Testis (tissue), 2 donors: ENCODE measurements at regions not wholly inside any gene's neighbourhood (a gene's known extent, or its start where the extent isn't known, plus 50 kb on each side); places are given as distances from the start of the nearest gene placed in this dataset.

Experiments used
- DNase-seq: peaks from one replicate; pipeline ENCODE4 v3.0.0-alpha.2; 2019
- H3K27ac ChIP-seq, 2 donors: fragments of 200-600 bp; sonication (generic); one replicate each; pipeline ENCODE4 v1.5.1; 2019
- H3K27me3 ChIP-seq: fragments of 200-600 bp; sonication (generic); one replicate; pipeline ENCODE4 v1.5.1; 2019
- H3K36me3 ChIP-seq: fragments of 200-600 bp; sonication (generic); one replicate; pipeline ENCODE4 v1.5.1; 2017; ENCODE audit warnings: low read depth; ENCODE audit errors: missing control alignments
- H3K4me1 ChIP-seq: fragments of 200-600 bp; sonication (generic); one replicate; pipeline ENCODE4 v1.5.1; 2019
- H3K4me3 ChIP-seq, 2 donors: fragments of 200-600 bp; sonication (generic); one replicate each; pipeline ENCODE4 v1.5.1; 2017 to 2019
- H3K9me3 ChIP-seq: fragments of 200-600 bp; sonication (generic); one replicate; pipeline ENCODE4 v1.5.1; 2017
- POLR2A ChIP-seq: fragments of 450-650 bp; IDR thresholded peaks from one replicate; pipeline ENCODE4 v1.6.1; 2017; ENCODE audit warnings: antibody characterized with exemption, mild to moderate bottlenecking, moderate library complexity
- WGBS, 2 donors: methylation state at CpG; one replicate each; pipeline ENCODE4 v1.1.5; 2018; 5-methylcytosine and 5-hydroxymethylcytosine counted together
- intact Hi-C: fragments of 100-400 bp; cut with DNase I; formaldehyde crosslinking; loops from one replicate; pipeline ENCODE4 v1.15.1; 2023; ENCODE audit warnings: low total_unique reads
- TF ChIP-seq, protein P1 (sequence below), 3 experiments: fragments of 450-650 bp in 2 of 3; fragments of 200-600 bp in 1 of 3; sonication (generic) in 1 of 3; IDR thresholded peaks; one replicate each; pipeline ENCODE4 v1.5.1; 2016 to 2019; ENCODE audit warnings: antibody characterized with exemption in 3 of 3, mild to moderate bottlenecking in 2 of 3, moderate library complexity in 1 of 3

DNA sequence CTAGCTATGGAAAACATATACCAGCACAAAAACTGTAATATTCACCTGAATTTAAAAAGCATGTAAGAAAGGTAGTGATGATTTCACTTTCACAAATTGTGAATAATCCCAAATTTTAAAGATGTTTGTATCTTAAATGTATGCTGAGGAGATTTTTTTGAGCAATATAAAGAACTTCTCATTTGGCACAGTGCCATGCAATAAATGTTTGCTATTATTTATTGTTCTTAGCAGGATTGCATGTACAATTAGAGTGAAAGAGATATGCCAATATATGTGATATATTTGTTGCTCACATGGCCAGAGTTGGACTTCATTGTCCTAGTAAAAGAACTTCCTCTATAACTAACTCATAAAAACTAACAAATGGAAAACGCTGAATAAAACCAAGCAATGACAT is 895.1 kb upstream of the KCND2 start:
- Histone ChIP-seq H3K27ac (no peak overlapping the region), H3K4me3 (no peak overlapping the region), H3K4me1 (no peaks in the 10 kb centered on the region), H3K36me3 (no peaks in the 10 kb centered on the region), H3K27me3 (no peaks in the 10 kb centered on the region), H3K9me3 (no peaks in the 10 kb centered on the region)
- TF ChIP-seq, protein P1, sequence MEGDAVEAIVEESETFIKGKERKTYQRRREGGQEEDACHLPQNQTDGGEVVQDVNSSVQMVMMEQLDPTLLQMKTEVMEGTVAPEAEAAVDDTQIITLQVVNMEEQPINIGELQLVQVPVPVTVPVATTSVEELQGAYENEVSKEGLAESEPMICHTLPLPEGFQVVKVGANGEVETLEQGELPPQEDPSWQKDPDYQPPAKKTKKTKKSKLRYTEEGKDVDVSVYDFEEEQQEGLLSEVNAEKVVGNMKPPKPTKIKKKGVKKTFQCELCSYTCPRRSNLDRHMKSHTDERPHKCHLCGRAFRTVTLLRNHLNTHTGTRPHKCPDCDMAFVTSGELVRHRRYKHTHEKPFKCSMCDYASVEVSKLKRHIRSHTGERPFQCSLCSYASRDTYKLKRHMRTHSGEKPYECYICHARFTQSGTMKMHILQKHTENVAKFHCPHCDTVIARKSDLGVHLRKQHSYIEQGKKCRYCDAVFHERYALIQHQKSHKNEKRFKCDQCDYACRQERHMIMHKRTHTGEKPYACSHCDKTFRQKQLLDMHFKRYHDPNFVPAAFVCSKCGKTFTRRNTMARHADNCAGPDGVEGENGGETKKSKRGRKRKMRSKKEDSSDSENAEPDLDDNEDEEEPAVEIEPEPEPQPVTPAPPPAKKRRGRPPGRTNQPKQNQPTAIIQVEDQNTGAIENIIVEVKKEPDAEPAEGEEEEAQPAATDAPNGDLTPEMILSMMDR (IDR thresholded peaks at IDR 0.05): no peak
- TF ChIP-seq POLR2A: no peak
- no peak for DNase-seq
- intact Hi-C loops: no loop called here
- whole genome bisulfite sequencing, 2 donors: 70 to 87% methylated on average over 1 of the region's 1 CpG

DNA sequence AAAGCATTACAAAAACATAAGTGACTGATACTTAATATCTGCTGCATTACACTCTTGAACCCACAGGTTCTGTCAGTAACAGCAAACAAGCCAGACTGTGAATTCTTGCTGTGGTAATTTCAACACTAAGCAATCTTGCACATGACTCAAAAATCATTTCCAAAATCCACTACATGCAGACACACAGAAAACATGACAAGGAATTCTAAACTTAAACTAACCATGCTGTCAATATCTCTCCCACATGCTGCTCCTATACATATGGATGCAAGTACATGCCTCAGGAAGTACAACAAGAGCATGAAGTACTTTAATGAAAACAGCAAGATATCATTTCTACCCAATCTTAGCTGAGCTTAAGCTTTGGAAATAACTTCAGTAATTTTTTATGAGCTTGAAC is 890.2 kb upstream of the KCND2 start:
- no peaks in the 10 kb centered on the region for H3K4me1 ChIP-seq
- TF ChIP-seq POLR2A: no peak
- TF ChIP-seq, protein P1 (IDR thresholded peaks at IDR 0.05): no peak
- no peaks in the 10 kb centered on the region for H3K36me3 ChIP-seq
- no peak overlapping the region for H3K27ac ChIP-seq
- H3K27me3 ChIP-seq: no peaks in the 10 kb centered on the region
- no peaks in the 10 kb centered on the region for H3K9me3 ChIP-seq
- H3K4me3 ChIP-seq: no peak overlapping the region
- intact Hi-C loops: no loop called here
- no peak for DNase-seq

DNA sequence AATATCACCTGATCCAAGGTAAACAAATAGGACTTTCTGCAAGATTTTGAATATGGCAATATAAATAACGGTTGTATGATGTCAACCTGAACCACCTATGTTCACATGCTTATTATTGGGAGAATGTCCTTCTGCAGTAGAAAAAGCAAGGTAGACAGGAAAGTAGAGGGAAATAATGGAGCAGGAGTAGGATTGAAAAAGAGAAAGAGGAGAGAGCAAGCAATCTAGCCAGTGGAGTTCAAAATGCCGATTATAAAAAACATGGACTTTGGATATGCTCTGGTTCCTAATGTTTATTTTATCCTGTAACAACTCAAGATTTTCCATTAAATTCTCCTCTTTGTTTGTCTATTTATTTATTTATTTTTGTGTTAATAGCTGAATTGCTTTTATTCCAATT is 878.0 kb upstream of the KCND2 start:
- H3K27ac ChIP-seq: no peak overlapping the region
- intact Hi-C loops: no loop called here
- 91% methylated on average over 2 of the region's 2 CpGs for WGBS, 2 donors
- H3K4me1 ChIP-seq: no peaks in the 10 kb centered on the region
- no peaks in the 10 kb centered on the region for H3K27me3 ChIP-seq
- TF ChIP-seq POLR2A: no peak
- TF ChIP-seq, protein P1 (IDR thresholded peaks at IDR 0.05): no peak
- H3K4me3 ChIP-seq: no peak overlapping the region
- H3K36me3 ChIP-seq: no peaks in the 10 kb centered on the region
- H3K9me3 ChIP-seq: no peaks in the 10 kb centered on the region
- no peak for DNase-seq

DNA sequence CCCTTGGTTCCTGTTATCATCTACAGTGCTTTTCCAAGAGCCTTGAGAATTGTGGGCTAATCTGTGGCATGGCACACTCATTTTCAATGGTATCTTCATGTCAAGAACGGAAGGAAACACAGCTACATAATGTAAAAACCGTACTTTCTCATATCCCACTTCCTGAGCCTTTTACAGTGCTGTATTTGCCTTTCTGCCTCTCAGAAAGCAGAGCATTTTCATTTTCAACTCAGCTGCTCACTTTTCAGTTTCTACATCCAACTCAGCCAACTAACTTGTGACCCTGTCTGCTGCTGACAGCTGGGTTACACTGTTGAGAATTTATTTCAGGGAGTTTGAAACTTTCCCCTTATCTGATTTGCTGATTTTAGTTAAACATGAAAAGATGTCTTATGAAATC is 875.8 kb upstream of the KCND2 start:
- no peaks in the 10 kb centered on the region for H3K27me3 ChIP-seq
- intact Hi-C loops: no loop called here
- H3K4me3 ChIP-seq: no peak overlapping the region
- WGBS, 2 donors: 67 to 73% methylated on average over 2 of the region's 2 CpGs
- TF ChIP-seq, protein P1 (IDR thresholded peaks at IDR 0.05): no peak
- no peak for TF ChIP-seq POLR2A
- no peaks in the 10 kb centered on the region for H3K4me1 ChIP-seq
- H3K9me3 ChIP-seq: no peaks in the 10 kb centered on the region
- H3K36me3 ChIP-seq: no peaks in the 10 kb centered on the region
- no peak for DNase-seq
- no peak overlapping the region for H3K27ac ChIP-seq

DNA sequence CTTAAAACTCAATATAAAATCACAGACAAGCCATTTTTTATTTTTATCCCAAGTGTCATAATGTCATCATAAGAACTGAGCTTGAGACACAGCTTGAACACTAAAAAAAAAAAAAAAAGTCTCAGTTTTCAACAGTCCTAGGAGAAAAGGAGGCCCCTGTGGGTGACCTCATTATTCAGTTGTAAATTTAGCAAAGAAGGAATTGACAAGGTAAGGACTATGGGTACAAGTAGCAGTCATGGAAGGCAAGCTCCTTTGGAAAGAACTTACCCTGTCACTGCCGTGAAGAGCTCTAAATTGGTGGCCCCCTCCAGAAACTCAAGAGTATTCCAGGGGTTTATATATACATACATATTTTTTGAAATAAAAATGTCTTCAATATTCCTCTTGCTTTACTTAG is 864.4 kb upstream of the KCND2 start:
- no peak for DNase-seq
- no peak overlapping the region for H3K27ac ChIP-seq
- no peak overlapping the region for H3K4me3 ChIP-seq
- H3K4me1 ChIP-seq: no peaks in the 10 kb centered on the region
- WGBS, 2 donors: 79 to 86% methylated on average over 1 of the region's 1 CpG
- no peak for TF ChIP-seq POLR2A
- TF ChIP-seq, protein P1 (IDR thresholded peaks at IDR 0.05): no peak
- no peaks in the 10 kb centered on the region for H3K36me3 ChIP-seq
- no peaks in the 10 kb centered on the region for H3K9me3 ChIP-seq
- intact Hi-C loops: no loop called here
- no peaks in the 10 kb centered on the region for H3K27me3 ChIP-seq
